Endodermal cell (in vitro differentiated cells): ENCODE measurements at regions not wholly inside any gene's neighbourhood (a gene's known extent, or its start where the extent isn't known, plus 50 kb on each side); places are given as distances from the start of the nearest gene placed in this dataset.

Experiments used
- DNase-seq: peaks from one replicate; pipeline ENCODE4 v3.0.0-alpha.2; 2017
- H3K27ac ChIP-seq: 2 replicates; pipeline ENCODE4 v1.5.1; 2013; ENCODE audit warnings: mild to moderate bottlenecking, low read depth, low read length, moderate library complexity
- H3K27me3 ChIP-seq: 2 replicates; pipeline ENCODE4 v1.6.1; 2013; ENCODE audit warnings: mild to moderate bottlenecking, low read length, moderate library complexity; ENCODE audit not compliant: insufficient read depth, control insufficient read depth, poor library complexity, severe bottlenecking
- H3K36me3 ChIP-seq: 2 replicates; pipeline ENCODE4 v1.7.0; 2013; ENCODE audit warnings: mild to moderate bottlenecking, low read length, moderate library complexity; ENCODE audit not compliant: control insufficient read depth, insufficient read depth
- H3K4me1 ChIP-seq: one replicate; pipeline ENCODE4 v1.7.0; 2013; ENCODE audit warnings: low read length; ENCODE audit not compliant: control insufficient read depth, insufficient read depth
- H3K4me3 ChIP-seq: 2 replicates; pipeline ENCODE4 v1.5.1; 2013; ENCODE audit warnings: mild to moderate bottlenecking, low read length, moderate library complexity
- H3K9ac ChIP-seq: 2 replicates; pipeline ENCODE4 v1.6.1; 2013; ENCODE audit warnings: mild to moderate bottlenecking, low read length, moderate library complexity; ENCODE audit not compliant: poor library complexity, severe bottlenecking; ENCODE audit errors: extremely low read depth
- H3K9me3 ChIP-seq: 2 replicates; pipeline ENCODE4 v1.6.1; 2013; ENCODE audit warnings: mild to moderate bottlenecking, low read length, moderate library complexity; ENCODE audit not compliant: control insufficient read depth
- H3K27ac Mint-ChIP-seq: 2 replicates; pipeline ENCODE4 v1.8.0; 2020; ENCODE audit warnings: mixed read lengths
- H3K27me3 Mint-ChIP-seq: 2 replicates; pipeline ENCODE4 v1.8.0; 2021; ENCODE audit warnings: mild to moderate bottlenecking, mixed read lengths; ENCODE audit not compliant: insufficient read depth
- H3K36me3 Mint-ChIP-seq: 2 replicates; pipeline ENCODE4 v1.8.0; 2020; ENCODE audit warnings: low read depth, mixed read lengths
- H3K4me1 Mint-ChIP-seq: 2 replicates; pipeline ENCODE4 v1.8.0; 2020; ENCODE audit warnings: mixed read lengths
- H3K4me3 Mint-ChIP-seq: 2 replicates; pipeline ENCODE4 v1.8.0; 2020; ENCODE audit warnings: mild to moderate bottlenecking, moderate library complexity, mixed read lengths
- H3K9me3 Mint-ChIP-seq: 2 replicates; pipeline ENCODE4 v1.8.0; 2020; ENCODE audit warnings: mild to moderate bottlenecking, mixed read lengths
- WGBS, 2 experiments: methylation state at CpG; one replicate each; pipeline versions ENCODE4 v1.1.5 to v1.1.7; 2013; ENCODE audit warnings: missing lambda C conversion rate in 2 of 2, mixed read lengths in 1 of 2; ENCODE audit not compliant: insufficient coverage in 1 of 2, insufficient read length in 1 of 2; 5-methylcytosine and 5-hydroxymethylcytosine counted together
- TF ChIP-seq, protein P1 (sequence below): fragments of 200-600 bp; sonication (generic); conservative IDR thresholded peaks from 2 replicates; pipeline ENCODE4 v1.5.0; 2021; ENCODE audit warnings: antibody characterized with exemption, mild to moderate bottlenecking

DNA sequence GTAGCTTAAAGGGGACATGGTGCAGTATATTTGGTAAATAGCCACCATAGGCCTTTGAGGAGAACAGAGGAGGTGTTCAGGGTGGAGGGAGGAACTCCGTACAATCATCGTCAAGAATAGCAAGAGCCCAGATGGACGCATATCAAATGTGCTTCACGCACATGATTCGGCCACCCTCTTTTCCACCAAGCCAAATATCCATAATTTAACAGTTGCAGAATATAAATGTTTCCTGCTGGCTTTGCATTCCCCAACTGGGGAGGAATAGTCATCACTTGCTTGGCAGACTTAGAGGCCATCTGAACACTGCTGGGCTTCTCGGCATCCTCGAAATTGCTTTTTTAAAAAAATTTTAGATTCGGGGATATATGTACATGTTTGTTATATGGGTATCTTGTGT, 111.9 kb upstream of the ERCC4 start:
- DNase-seq, result no peak
- H3K9me3 ChIP-seq, result no peaks in the 10 kb centered on the region
- peaks cover 2% of the 10 kb centered on the region for H3K9me3 Mint-ChIP-seq
- no peaks in the 10 kb centered on the region for H3K36me3 Mint-ChIP-seq
- no peaks in the 10 kb centered on the region for H3K27me3 ChIP-seq
- no peak overlapping the region for H3K9ac ChIP-seq
- no peaks in the 10 kb centered on the region for H3K4me1 ChIP-seq
- no peak overlapping the region for H3K27ac ChIP-seq
- no peak overlapping the region for H3K4me3 ChIP-seq
- no peaks in the 10 kb centered on the region for H3K27me3 Mint-ChIP-seq
- 96% methylated on average over 3 to 8 of the region's 8 CpGs for WGBS, 2 experiments
- H3K27ac Mint-ChIP-seq, result no peak overlapping the region
- no peak overlapping the region for H3K4me3 Mint-ChIP-seq
- TF ChIP-seq, protein P1, sequence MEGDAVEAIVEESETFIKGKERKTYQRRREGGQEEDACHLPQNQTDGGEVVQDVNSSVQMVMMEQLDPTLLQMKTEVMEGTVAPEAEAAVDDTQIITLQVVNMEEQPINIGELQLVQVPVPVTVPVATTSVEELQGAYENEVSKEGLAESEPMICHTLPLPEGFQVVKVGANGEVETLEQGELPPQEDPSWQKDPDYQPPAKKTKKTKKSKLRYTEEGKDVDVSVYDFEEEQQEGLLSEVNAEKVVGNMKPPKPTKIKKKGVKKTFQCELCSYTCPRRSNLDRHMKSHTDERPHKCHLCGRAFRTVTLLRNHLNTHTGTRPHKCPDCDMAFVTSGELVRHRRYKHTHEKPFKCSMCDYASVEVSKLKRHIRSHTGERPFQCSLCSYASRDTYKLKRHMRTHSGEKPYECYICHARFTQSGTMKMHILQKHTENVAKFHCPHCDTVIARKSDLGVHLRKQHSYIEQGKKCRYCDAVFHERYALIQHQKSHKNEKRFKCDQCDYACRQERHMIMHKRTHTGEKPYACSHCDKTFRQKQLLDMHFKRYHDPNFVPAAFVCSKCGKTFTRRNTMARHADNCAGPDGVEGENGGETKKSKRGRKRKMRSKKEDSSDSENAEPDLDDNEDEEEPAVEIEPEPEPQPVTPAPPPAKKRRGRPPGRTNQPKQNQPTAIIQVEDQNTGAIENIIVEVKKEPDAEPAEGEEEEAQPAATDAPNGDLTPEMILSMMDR, result no peak
- H3K36me3 ChIP-seq, result no peaks in the 10 kb centered on the region
- peaks cover 3% of the 10 kb centered on the region for H3K4me1 Mint-ChIP-seq

DNA sequence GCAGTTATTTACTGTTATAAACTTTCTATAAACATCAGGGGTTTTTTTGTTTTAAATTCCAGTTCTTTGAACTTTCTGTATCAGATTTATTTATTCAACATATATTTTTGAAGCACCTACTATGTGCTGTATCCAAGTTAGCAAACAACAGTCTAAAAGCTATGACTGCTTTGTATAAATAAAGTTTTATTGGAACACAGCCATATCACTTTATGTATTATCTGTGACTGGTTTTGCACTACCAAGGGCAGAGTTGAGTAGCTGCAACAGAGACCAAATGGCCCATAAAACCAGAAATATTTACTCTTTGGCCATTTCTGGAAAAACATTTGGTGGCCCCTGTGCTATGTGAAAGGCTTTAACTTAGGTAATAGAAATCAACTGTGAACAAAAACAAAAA, 110.2 kb upstream of the ERCC4 start:
- no peak for DNase-seq
- Mint-ChIP-seq H3K4me1 (peaks cover 2% of the 10 kb centered on the region), H3K36me3 (no peaks in the 10 kb centered on the region), H3K4me3 (no peak overlapping the region), H3K9me3 (no peaks in the 10 kb centered on the region), H3K27me3 (no peaks in the 10 kb centered on the region), H3K27ac (no peak overlapping the region)
- no peak overlapping the region for H3K9ac ChIP-seq
- no peak overlapping the region for H3K4me3 ChIP-seq
- no peaks in the 10 kb centered on the region for H3K36me3 ChIP-seq
- no peaks in the 10 kb centered on the region for H3K27me3 ChIP-seq
- TF ChIP-seq, protein P1, result no peak
- H3K4me1 ChIP-seq, result no peaks in the 10 kb centered on the region
- H3K27ac ChIP-seq, result no peak overlapping the region
- H3K9me3 ChIP-seq, result no peaks in the 10 kb centered on the region

GRCh38 chr16:13811834-13812233, 108.1 kb upstream of the ERCC4 start:
- no peak for DNase-seq
- H3K4me3 ChIP-seq, result no peak overlapping the region
- H3K27me3 ChIP-seq, result no peaks in the 10 kb centered on the region
- no peak overlapping the region for H3K4me3 Mint-ChIP-seq
- no peaks in the 10 kb centered on the region for H3K36me3 ChIP-seq
- no peaks in the 10 kb centered on the region for H3K9me3 ChIP-seq
- TF ChIP-seq, protein P1, result no peak
- H3K9me3 Mint-ChIP-seq, result no peaks in the 10 kb centered on the region
- H3K36me3 Mint-ChIP-seq, result no peaks in the 10 kb centered on the region
- H3K27me3 Mint-ChIP-seq, result no peaks in the 10 kb centered on the region
- H3K27ac Mint-ChIP-seq, result no peak overlapping the region
- WGBS, 2 experiments, result 74% methylated on average over 3 of the region's 3 CpGs; no CpG with 5 or more reads in 1 of the 2 experiments
- no peaks in the 10 kb centered on the region for H3K4me1 ChIP-seq
- H3K27ac ChIP-seq, result no peak overlapping the region
- H3K4me1 Mint-ChIP-seq, result peaks cover 2% of the 10 kb centered on the region
- no peak overlapping the region for H3K9ac ChIP-seq
